K562 (cell line): ENCODE measurements at regions not wholly inside any gene's neighbourhood (a gene's known extent, or its start where the extent isn't known, plus 50 kb on each side); places are given as distances from the start of the nearest gene placed in this dataset.

Experiments
- ATAC-seq: fragments of 200-7000 bp; cut with Tn5 transposase; 3 replicates; pipeline ENCODE4 v1.9.1; 2020; ENCODE audit warnings: moderate library complexity
- BruUV-seq: library from RNA; stranded (reverse); fragments of 400-500 nt; replicated peaks from 2 replicates; lab custom pipeline; 2021; lab: Mats Ljungman, UMichigan
- CTCF ChIA-PET: fragments of 300-600 bp; formaldehyde crosslinking; extraction: SDS; loops from one replicate; lab custom pipeline; 2021; ENCODE audit warnings: low intra/inter-chr PET ratio; lab: Yijun Ruan, JAX
- POLR2A ChIA-PET: fragments of 300-600, 350-650 bp; sonication (Branson Sonifier 250); formaldehyde crosslinking; extraction: SDS; loops from one replicate; lab custom pipeline; 2021; ENCODE audit warnings: antibody characterized with exemption, inconsistent platforms; lab: Yijun Ruan, JAX
- DNase-seq, 4 experiments: peaks; one replicate each; pipeline versions ENCODE4 v3.0.0 to v3.0.0-alpha.2; 2011 to 2018; ENCODE audit warnings: low spot score in 3 of 4, mixed read lengths in 3 of 4; ENCODE audit errors: extremely low read depth in 1 of 4
- FAIRE-seq: peaks from 2 replicates; lab custom pipeline; 2011; peaks lifted over from hg19 to GRCh38; lab: Jason Lieb, UNC
- H2AFZ ChIP-seq: 2 replicates; pipeline ENCODE4 v1.6.0; 2011; ENCODE audit warnings: low read depth, low read length, control low read depth, inconsistent platforms
- H3K27ac ChIP-seq: fragments of 200-600 bp; 3 replicates; pipeline ENCODE4 v1.8.0; 2011; ENCODE audit warnings: low read depth, mild to moderate bottlenecking, control low read depth, inconsistent platforms, low read length, moderate library complexity, mixed read lengths; ENCODE audit errors: extremely low read depth
- H3K27me3 ChIP-seq, 2 experiments: fragments of 300-600 bp in 1 of 2; 2 replicates in 1 of 2; 3 replicates in 1 of 2; pipeline versions ENCODE4 v1.6.0 to v1.8.0; 2011; ENCODE audit warnings: inconsistent platforms in 2 of 2, low read length in 2 of 2, mild to moderate bottlenecking in 1 of 2, mixed read lengths in 1 of 2, moderate library complexity in 1 of 2; ENCODE audit not compliant: control insufficient read depth in 2 of 2, insufficient read depth in 2 of 2
- H3K36me3 ChIP-seq: fragments of 300-600 bp; 3 replicates; pipeline ENCODE4 v1.8.0; 2011; ENCODE audit warnings: mild to moderate bottlenecking, low read length, inconsistent platforms; ENCODE audit not compliant: control insufficient read depth, insufficient read depth
- H3K4me1 ChIP-seq, 2 experiments: fragments of 200-600 bp in 1 of 2; replicated peaks in 1 of 2; 2 replicates in 1 of 2; 3 replicates in 1 of 2; pipeline versions ENCODE4 v1.5.1 to v1.8.0; 2011; ENCODE audit warnings: inconsistent platforms in 2 of 2, low read length in 2 of 2, mild to moderate bottlenecking in 1 of 2, mixed read lengths in 1 of 2, moderate library complexity in 1 of 2; ENCODE audit not compliant: control insufficient read depth in 2 of 2, insufficient read depth in 2 of 2
- H3K4me2 ChIP-seq: 2 replicates; pipeline ENCODE4 v1.6.1; 2011; ENCODE audit warnings: low read length, control low read depth, inconsistent platforms, mixed read lengths; ENCODE audit not compliant: insufficient read depth
- H3K4me3 ChIP-seq: fragments of 200-600 bp; sonication (generic), shearing (Covaris generic); 2 replicates; pipeline ENCODE4 v1.5.1; 2016; ENCODE audit warnings: control low read depth, inconsistent platforms
- H3K79me2 ChIP-seq: fragments of 200-600 bp; 3 replicates; pipeline ENCODE4 v1.8.0; 2011; ENCODE audit warnings: low read length, inconsistent platforms; ENCODE audit not compliant: control insufficient read depth, insufficient read depth
- H3K9ac ChIP-seq, 2 experiments: 2 replicates each; pipeline versions ENCODE4 v1.6.0 to v1.6.1; 2011; ENCODE audit warnings: low read depth in 2 of 2, low read length in 2 of 2, control low read depth in 1 of 2, inconsistent platforms in 1 of 2, mild to moderate bottlenecking in 1 of 2, mixed read lengths in 1 of 2; ENCODE audit not compliant: insufficient read depth in 1 of 2
- H3K9me1 ChIP-seq: one replicate; pipeline ENCODE4 v1.6.0; 2011; ENCODE audit warnings: inconsistent platforms, mild to moderate bottlenecking, low read length, moderate library complexity; ENCODE audit not compliant: control insufficient read depth, insufficient read depth
- H3K9me3 ChIP-seq: replicated peaks from 2 replicates; pipeline ENCODE4 v1.5.1; 2011; ENCODE audit warnings: low read depth, low read length, inconsistent platforms; ENCODE audit not compliant: control insufficient read depth, insufficient read depth
- H4K20me1 ChIP-seq: replicated peaks from 2 replicates; pipeline ENCODE4 v1.6.1; 2011; ENCODE audit warnings: low read length, inconsistent platforms, mixed read lengths; ENCODE audit not compliant: control insufficient read depth, insufficient read depth
- CAMTA2 ChIP-seq: fragments of 250-450 bp; sonication (Bioruptor Pico); conservative IDR thresholded peaks from 2 replicates; pipeline ENCODE4 v1.5.1; 2022
- CGGBP1 ChIP-seq: fragments of 250-450 bp; sonication (Bioruptor Pico); IDR thresholded peaks from 2 replicates; pipeline ENCODE4 v1.9.0; 2021; ENCODE audit warnings: mild to moderate bottlenecking
- GTF2B ChIP-seq: IDR thresholded peaks from 2 replicates; pipeline ENCODE4 v1.6.1; 2011; ENCODE audit not compliant: insufficient read length; ENCODE audit errors: extremely low read depth
- HDAC6 ChIP-seq: IDR thresholded peaks from 2 replicates; pipeline ENCODE4 v1.6.1; 2012; ENCODE audit warnings: low read depth, mild to moderate bottlenecking, control low read depth, inconsistent platforms, low read length, moderate library complexity
- HMG20A ChIP-seq: fragments of 450-650 bp; formaldehyde crosslinking; conservative IDR thresholded peaks from 2 replicates; pipeline ENCODE4 v1.4.0; 2020; ENCODE audit warnings: mild to moderate bottlenecking, mixed read lengths
- L3MBTL2 ChIP-seq: fragments of 450-650 bp; IDR thresholded peaks from 2 replicates; pipeline ENCODE4 v1.6.1; 2016; ENCODE audit warnings: mild to moderate bottlenecking, moderate library complexity
- MBD1 ChIP-seq: fragments of 250-450 bp; sonication (Bioruptor Pico); IDR thresholded peaks from 2 replicates; pipeline ENCODE4 v1.8.0; 2022; ENCODE audit warnings: inconsistent platforms
- MCM5 ChIP-seq: fragments of 450-650 bp; IDR thresholded peaks from 2 replicates; pipeline ENCODE4 v1.6.1; 2016; ENCODE audit warnings: low read depth
- PRDM10 ChIP-seq: fragments of 450-650 bp; IDR thresholded peaks from 2 replicates; pipeline ENCODE4 v1.6.1; 2018; ENCODE audit not compliant: partially characterized antibody
- RCOR1 ChIP-seq, 2 experiments: IDR thresholded peaks; 2 replicates each; pipeline ENCODE4 v1.6.1; 2012; ENCODE audit warnings: low read depth in 2 of 2, low read length in 2 of 2, borderline replicate concordance in 1 of 2, improper control_type of control experiment in 1 of 2
- SAFB ChIP-seq: fragments of 200-400 bp; formaldehyde crosslinking; IDR thresholded peaks from 2 replicates; pipeline ENCODE4 v1.6.1; 2017; ENCODE audit warnings: low read depth, low read length, borderline replicate concordance
- SMARCE1 ChIP-seq: fragments of 450-650 bp; IDR thresholded peaks from 2 replicates; pipeline ENCODE4 v1.7.1; 2016; ENCODE audit warnings: mild to moderate bottlenecking
- ZNF12 ChIP-seq: sonication (generic); formaldehyde crosslinking; IDR thresholded peaks from 2 replicates; pipeline ENCODE4 v1.4.0; 2020; ENCODE audit warnings: mild to moderate bottlenecking, missing genetic modification reagents
- ZNF239 ChIP-seq: fragments of 250-450 bp; sonication (Bioruptor Pico); IDR thresholded peaks from 2 replicates; pipeline ENCODE4 v1.4.0; 2020; ENCODE audit warnings: mild to moderate bottlenecking
- ZNF740 ChIP-seq, 3 experiments: fragments of 200-800 bp in 1 of 3; sonication (Bioruptor generic) in 1 of 3; sonication (generic) in 1 of 3; formaldehyde crosslinking in 1 of 3; IDR thresholded peaks; 2 replicates each; pipeline versions ENCODE4 v1.6.1 to v1.8.0; 2016 to 2022; ENCODE audit warnings: mild to moderate bottlenecking in 2 of 3, missing compliant biosample characterization in 2 of 3, missing genetic modification characterization in 2 of 3, missing genetic modification reagents in 1 of 3
- WGBS: fragments of 100-300 bp; shearing (Covaris generic); methylation state at CpG from one replicate; pipeline ENCODE4 v1.1.6; 2016; ENCODE audit warnings: low coverage, mixed read lengths; ENCODE audit not compliant: insufficient coverage; ENCODE audit errors: missing lambda C conversion rate; 5-methylcytosine and 5-hydroxymethylcytosine counted together
- in situ Hi-C: fragments of 300-500 bp; cut with MboI; formaldehyde crosslinking; loops from 4 replicates; pipeline ENCODE4 v1.15.0; 2018; ENCODE audit warnings: inconsistent platforms, mixed read lengths
- intact Hi-C: fragments of 100-400 bp; cut with micrococcal nuclease; formaldehyde crosslinking; loops from 2 replicates; pipeline ENCODE4 v1.14.2; 2022

GRCh38 chr2:238595750-238596570 lies 169.2 kb downstream of the ASB1 start:
- 0% methylated on average over 12 of the region's 20 CpGs for WGBS
- CTCF ChIA-PET, result no interaction called here
- TF ChIP-seq ZNF740 (CRISPR knock-in tag; IDR thresholded peaks at IDR 0.05) (no peak), ZNF740 (tag; IDR thresholded peaks at IDR 0.05) (no peak), MCM5 (no peak), SMARCE1 (no peak), L3MBTL2 (no peak), ZNF12 (CRISPR knock-in tag) (no peak), ZNF239 (CRISPR knock-in tag) (no peak), CGGBP1 (CRISPR knock-in tag) (no peak), HDAC6 (no peak), RCOR1 (IDR thresholded peaks at IDR 0.05; ENCODE audit: borderline replicate concordance in 1 of 2, low read depth in 2 of 2, low read length in 2 of 2) (no peak), CAMTA2 (no peak), HMG20A (CRISPR knock-in tag) (no peak), PRDM10 (no peak), MBD1 (CRISPR knock-in tag) (no peak), SAFB (no peak), GTF2B (no peak)

More at GRCh38 chr2:238595750-238596570, 169.2 kb downstream of the ASB1 start:
- Histone ChIP-seq H3K4me3 (no peak overlapping the region), H3K9ac (no peak overlapping the region), H4K20me1 (no peaks in the 10 kb centered on the region; the same call in 1 of the 2 replicates), H3K27ac (no peak overlapping the region), H3K9me1 (no peaks in the 10 kb centered on the region), H3K4me1 (no peaks in the 10 kb centered on the region), H3K27me3 (peaks cover 3 to 45% of the 10 kb centered on the region in 2 experiments; a peak in 3 of 5 replicates), H3K36me3 (no peaks in the 10 kb centered on the region), H3K79me2 (no peaks in the 10 kb centered on the region), H3K9me3 (no peaks in the 10 kb centered on the region), H2AFZ (no peak overlapping the region), H3K4me2 (no peak overlapping the region)
- ATAC-seq, result no peak
- BruUV-seq, result no TSS peak
- FAIRE-seq, result no peak
- in situ Hi-C loops (no loop called here), intact Hi-C loops (no loop called here)
- POLR2A ChIA-PET, result no interaction called here
- no peak for DNase-seq
